NCI-H2196 (cell line): ENCODE measurements at regions not wholly inside any gene's neighbourhood (a gene's known extent, or its start where the extent isn't known, plus 50 kb on each side); places are given as distances from the start of the nearest gene placed in this dataset.

Source experiments
- DNase-seq: peaks from one replicate; lab custom pipeline; 2025; ENCODE audit not compliant: unreplicated experiment; lab: John Stamatoyannopoulos, UW

DNA sequence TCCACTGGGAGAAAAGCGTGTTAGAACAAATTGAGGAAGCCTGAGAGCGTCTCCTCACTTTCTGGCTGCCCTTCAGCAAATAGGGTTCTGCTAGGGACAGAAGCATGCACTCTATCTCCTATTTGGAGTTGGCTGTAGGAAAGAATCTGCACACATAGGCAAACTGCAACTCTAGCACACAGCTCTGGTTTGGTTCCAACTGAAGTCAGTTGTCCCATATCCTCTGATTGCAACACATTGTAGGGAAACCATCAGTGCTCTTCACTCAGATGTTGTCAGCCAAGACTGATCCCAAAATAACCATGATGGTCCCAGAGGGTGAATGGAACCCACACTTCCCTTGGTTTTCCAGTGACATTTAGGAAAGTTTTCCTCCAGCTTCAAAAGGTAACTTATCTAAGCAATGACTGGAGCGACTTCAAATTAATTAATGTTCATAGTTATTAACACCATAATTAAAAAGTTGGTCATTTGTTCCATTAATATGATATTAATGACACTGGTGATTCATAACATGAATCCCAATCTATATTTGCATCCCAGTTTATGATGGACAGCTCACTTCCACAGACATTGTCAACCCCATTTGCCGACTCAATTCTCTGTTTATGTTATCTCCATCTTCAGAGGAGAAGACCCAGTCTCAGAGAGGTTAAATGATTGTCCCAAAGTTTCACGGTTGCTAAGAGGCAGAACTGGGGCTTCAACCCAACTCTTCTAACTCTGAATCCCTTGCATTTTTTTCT lies 136.7 kb upstream of the ZNF462 start:
- no peak for DNase-seq

GRCh38 chr9:106727969-106728368 lies 135.0 kb upstream of the ZNF462 start:
- DNase-seq = no peak

DNA sequence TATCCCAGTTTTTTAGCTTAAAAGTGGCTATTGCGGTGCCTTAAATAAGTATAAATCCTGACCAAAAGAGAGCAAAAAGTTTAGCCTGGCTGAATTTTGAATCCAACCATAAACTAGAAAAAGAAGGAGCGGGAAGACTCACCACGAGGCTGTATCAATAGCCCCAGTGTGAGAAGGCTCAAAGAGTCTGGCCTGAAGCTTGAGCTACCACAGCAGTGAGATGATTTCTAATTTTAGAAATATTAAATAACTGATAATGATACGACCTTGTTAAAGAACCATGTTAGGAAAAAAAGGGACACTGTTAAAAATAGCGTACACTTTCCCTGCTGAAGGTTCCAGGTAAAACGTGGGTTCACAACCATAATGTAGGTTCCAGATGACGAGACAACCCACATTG lies 134.1 kb upstream of the ZNF462 start:
- no peak for DNase-seq

DNA sequence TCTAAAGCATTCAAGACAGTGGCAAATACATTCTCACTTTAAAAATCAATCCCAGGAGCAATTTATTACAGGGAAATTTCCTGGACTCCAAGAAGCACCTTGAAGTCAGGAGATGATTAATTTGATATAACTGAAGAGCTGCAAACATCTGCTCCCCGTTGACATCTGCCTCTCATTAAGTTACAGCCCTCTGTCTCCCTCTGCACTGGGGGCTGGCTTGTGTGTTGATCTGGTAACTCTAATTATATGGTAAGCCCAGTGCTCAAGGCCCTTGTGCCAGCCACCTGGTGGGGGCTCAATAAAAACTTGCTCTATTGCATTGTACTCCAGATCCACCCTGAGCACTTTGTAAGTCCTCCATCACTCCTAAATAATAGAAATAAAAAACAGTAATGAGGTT lies 131.1 kb upstream of the ZNF462 start:
- no peak for DNase-seq

DNA sequence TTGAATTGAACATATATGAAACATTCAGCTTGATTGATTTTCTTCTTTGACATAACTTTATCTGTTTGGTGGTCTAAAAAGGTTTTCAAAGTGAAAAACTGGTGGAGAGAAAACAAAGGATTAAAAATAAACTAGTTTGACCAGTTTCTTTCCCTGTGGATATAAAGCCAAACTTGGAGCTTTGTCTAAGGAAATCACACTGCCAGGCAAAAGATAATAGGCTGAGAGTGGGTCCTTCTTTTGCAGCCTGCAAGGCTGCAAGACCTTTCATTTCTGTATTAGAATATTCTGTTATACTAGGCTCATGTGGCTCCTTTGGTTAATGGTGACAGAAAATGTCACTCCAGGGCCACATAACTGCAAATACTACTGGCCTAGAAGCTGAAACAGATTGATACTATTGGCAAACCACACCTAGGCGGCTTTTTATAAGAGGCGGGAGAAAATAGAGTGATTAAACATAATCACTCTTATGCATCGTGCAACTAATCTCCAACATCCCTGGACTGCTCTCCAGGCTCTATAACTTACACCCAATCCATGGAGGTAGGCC lies 129.1 kb upstream of the ZNF462 start:
- no peak for DNase-seq

DNA sequence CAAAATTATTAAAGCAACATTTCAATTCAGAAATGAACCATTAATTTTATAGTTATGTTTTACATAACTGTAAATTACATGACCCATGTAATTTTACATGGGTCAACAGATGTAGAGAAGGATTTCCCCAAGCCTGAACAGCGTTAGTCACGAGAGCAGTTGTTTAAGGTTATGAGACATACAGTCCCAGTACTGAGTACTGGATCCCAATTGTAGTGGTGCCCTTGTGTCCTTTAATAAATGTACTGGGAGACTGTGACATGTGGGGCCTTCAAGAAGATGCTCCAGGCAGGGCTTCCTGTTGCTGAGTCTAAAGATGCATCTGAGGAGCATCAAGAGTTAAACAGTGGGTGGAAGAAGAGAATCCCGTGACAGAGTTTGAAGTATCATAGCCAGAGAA lies 125.5 kb upstream of the ZNF462 start:
- no peak for DNase-seq

- no peak for DNase-seq
These were observed 124.9 kb upstream of the ZNF462 start for GRCh38 chr9:106738109-106738508.

GRCh38 chr9:106745457-106745856 lies 117.5 kb upstream of the ZNF462 start:
- DNase-seq = no peak

- DNase-seq = no peak
These were observed 117.1 kb upstream of the ZNF462 start for GRCh38 chr9:106745876-106746275.

DNA sequence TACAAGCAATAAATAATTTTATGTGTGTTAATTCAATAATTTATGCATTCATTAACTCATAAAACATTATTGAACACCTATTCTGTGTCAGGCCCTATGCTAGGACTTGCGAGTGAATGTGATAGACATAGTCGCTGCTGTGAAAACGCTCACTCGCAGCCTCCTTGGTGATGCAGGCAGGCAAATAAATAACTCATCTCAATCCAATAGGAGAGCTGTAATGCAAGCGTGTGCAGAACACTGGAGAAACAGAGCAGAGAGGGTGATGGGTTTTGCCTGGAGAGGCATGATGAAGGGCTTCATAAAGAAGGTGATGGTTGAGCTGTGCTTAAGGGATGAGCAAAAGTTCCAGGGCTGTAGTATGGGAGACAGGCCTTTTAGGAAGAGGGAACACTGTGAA lies 111.3 kb upstream of the ZNF462 start:
- DNase-seq = no peak

GRCh38 chr9:106752581-106752980 lies 110.4 kb upstream of the ZNF462 start:
- DNase-seq = no peak

GRCh38 chr9:106753155-106753671 lies 109.8 kb upstream of the ZNF462 start:
- DNase-seq = no peak

- DNase-seq = no peak
These were observed 107.2 kb upstream of the ZNF462 start for GRCh38 chr9:106755736-106756135.

GRCh38 chr9:106757514-106757913 lies 105.5 kb upstream of the ZNF462 start:
- no peak for DNase-seq

DNA sequence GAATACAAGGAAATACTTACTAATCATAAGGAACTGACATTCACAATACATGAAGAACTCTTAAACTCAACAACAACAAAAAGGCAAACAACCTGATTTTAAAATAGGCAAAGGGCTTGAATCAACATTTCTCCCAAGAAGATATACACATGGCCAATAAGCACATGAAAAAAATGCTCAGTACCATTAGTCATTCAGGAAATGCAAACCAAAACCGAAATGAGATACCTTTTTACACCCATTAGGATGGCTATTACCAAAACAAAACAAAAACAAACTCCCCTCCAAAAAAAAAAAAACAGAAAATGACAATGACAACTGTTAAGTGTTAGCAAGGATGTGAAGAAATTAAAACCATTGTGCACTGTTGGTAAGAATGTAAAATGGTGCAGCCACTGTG lies 104.1 kb upstream of the ZNF462 start:
- no peak for DNase-seq

DNA sequence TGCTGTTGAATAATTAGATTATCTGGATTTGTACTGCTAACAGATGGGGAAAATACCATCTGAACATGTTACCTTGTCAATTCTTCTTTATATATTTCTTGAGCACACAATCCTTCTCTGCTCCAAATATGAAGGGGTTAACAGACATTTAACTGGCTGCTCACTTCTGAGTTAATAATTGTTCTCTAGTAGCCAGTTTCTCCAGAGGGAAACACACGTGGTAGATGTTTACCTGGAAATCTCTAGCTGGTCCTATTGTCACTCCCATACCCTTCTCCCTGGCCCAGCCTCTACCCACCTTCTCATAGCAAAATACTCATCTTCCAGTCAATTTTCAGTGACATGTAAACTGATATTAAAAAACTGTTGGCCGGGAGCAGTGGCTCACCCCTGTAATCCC lies 101.5 kb upstream of the ZNF462 start:
- no peak for DNase-seq

DNA sequence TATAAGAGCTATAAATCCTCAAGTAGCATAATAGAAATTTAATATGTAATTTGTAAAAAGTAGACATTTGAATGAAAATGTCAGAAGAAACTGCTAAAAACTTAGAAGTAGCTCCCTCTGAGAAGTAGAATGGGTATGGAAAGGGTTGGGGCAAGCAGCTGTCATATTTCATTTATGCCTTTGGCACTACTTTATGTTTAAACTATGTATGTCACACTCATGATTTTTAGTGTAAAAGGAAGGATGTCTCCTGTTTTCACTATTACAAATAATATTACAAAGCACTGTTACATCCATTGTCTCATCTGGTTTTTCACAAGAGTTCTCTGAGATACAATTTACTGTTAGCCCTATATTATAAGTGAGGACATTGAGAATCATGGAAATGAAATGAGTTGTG lies 96.3 kb upstream of the ZNF462 start:
- DNase-seq = no peak

DNA sequence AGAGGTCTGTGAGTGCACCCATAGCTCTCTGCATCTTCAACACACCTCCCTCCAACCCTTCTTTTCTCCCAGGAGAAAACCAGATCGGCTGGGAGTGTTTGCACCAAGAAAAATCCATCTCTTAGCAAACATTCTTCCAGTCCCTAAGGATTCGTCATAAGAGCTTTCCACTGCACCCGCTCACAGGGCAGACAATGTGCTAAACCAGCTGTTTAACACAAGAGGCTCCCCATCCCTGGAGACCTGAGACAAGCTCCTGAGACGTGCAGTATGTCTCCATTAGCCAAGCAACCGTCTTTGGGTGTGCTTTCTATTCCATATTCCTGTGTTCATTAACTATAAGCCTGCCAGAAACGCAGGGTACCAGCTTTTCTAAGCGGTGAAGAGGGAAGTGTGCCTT lies 93.6 kb upstream of the ZNF462 start:
- DNase-seq = no peak

GRCh38 chr9:106771608-106772007 lies 91.4 kb upstream of the ZNF462 start:
- no peak for DNase-seq

DNA sequence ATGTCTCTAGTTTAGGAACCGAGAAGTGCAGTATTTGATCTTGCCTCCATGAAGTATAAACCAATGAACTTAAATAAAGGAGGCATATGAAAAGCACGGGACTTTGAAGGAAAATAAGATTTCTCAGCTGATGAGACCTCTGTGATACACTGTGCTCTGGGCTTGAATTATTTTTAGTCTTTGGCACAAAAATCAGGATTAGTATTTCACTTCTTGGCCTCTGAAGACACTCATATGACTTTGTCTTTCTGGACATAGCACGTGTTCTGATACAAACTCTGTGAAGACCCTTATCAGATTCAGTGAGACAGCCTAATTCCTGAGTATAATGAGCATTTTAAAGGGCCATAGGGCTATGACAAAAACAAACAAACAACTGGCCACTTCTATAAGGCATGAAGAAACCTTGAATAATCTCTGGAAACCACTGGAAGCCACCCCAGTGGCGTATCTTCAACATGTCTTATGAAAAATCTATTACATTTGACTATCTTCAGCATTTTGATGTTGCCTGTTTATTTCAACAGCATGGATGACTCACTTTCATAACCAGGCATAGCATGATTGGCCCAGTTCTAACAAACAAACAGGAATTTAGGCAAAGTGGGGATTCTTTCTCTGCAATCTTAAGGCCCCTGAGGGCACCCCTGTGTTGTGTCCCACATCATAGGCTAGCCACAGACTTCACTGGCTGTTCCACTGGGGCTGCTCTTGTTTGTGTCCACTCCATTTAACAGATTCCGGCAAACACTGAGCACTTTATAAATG lies 90.3 kb upstream of the ZNF462 start:
- DNase-seq = no peak

DNA sequence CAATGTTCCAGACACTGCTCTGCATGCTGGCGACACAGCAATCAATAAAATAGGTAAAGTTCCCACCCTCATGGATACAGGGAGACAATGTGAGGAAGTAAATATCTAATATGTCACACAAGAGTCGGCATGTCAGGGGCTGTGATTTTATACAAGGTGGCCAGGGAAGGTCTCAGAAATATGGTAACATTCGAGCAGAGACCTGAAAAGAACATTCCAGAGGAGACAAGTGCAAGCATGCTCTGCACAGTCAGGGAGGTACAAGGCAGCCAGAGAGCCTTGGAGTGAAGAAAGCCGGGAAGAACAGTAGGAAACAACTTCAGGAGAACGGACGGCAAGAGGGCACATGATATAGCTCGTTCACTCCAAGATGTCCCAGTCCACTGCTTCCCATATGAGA lies 89.2 kb upstream of the ZNF462 start:
- no peak for DNase-seq

GRCh38 chr9:106775960-106776359 lies 87.0 kb upstream of the ZNF462 start:
- DNase-seq = no peak
